ENCODE measurements at regions not wholly inside any gene's neighbourhood (a gene's known extent, or its start where the extent isn't known, plus 50 kb on each side); places are given as distances from the start of the nearest gene placed in this dataset.
A peak's percentile ranks its signal among the peaks of the same experiment; 100 is the strongest.

GRCh38 chr2:53021828-53022227, 745.8 kb upstream of the CHAC2 start:
- DNase-seq = no peak

GRCh38 chr2:53021292-53021691, 746.3 kb upstream of the CHAC2 start:
- DNase-seq = peak; percentile 73

- peak; percentile 55 for DNase-seq
Observed at GRCh38 chr2:53018825-53019425, 748.7 kb upstream of the CHAC2 start.

GRCh38 chr2:53006980-53007379, 760.6 kb upstream of the CHAC2 start:
- DNase-seq = no peak

GRCh38 chr2:53004413-53004812, 763.2 kb upstream of the CHAC2 start:
- no peak for DNase-seq

GRCh38 chr2:52995424-52995823, 772.2 kb upstream of the CHAC2 start:
- peak; percentile 25 for DNase-seq

GRCh38 chr2:52976143-52976949, 791.3 kb upstream of the CHAC2 start:
- peak; percentile 28 for DNase-seq

- no peak for DNase-seq
Observed at GRCh38 chr2:52974127-52974526, 793.5 kb upstream of the CHAC2 start.

GRCh38 chr2:52970642-52971041, 797.0 kb upstream of the CHAC2 start:
- no peak for DNase-seq

- DNase-seq = no peak
Observed at GRCh38 chr2:52968043-52968442, 799.6 kb upstream of the CHAC2 start.

- DNase-seq = no peak
Observed at GRCh38 chr2:52964916-52965530, 802.6 kb upstream of the CHAC2 start.

GRCh38 chr2:52961403-52961802, 806.2 kb upstream of the CHAC2 start:
- DNase-seq = no peak

- DNase-seq = peak; percentile 12
Observed at GRCh38 chr2:52960881-52961280, 806.7 kb upstream of the CHAC2 start.

- DNase-seq = no peak
Observed at GRCh38 chr2:52959801-52960200, 807.8 kb upstream of the CHAC2 start.

- no peak for DNase-seq
Observed at GRCh38 chr2:52956766-52957165, 810.8 kb upstream of the CHAC2 start.

GRCh38 chr2:52956118-52956517, 811.5 kb upstream of the CHAC2 start:
- no peak for DNase-seq

- no peak for DNase-seq
Observed at GRCh38 chr2:52955079-52955478, 812.5 kb upstream of the CHAC2 start.

- no peak for DNase-seq
Observed at GRCh38 chr2:52940101-52940500, 827.5 kb upstream of the CHAC2 start.

GRCh38 chr2:52939250-52939649, 828.4 kb upstream of the CHAC2 start:
- DNase-seq = no peak

- no peak for DNase-seq
Observed at GRCh38 chr2:52936029-52936428, 831.6 kb upstream of the CHAC2 start.

GRCh38 chr2:52934920-52935640, 832.5 kb upstream of the CHAC2 start:
- DNase-seq = no peak

- peak; percentile 83 for DNase-seq
Observed at GRCh38 chr2:52934323-52934898, 833.2 kb upstream of the CHAC2 start.

GRCh38 chr2:52933878-52934277, 833.7 kb upstream of the CHAC2 start:
- peak; percentile 36 for DNase-seq
